Neuronal stem cell (in vitro differentiated cells): ENCODE measurements at regions not wholly inside any gene's neighbourhood (a gene's known extent, or its start where the extent isn't known, plus 50 kb on each side); places are given as distances from the start of the nearest gene placed in this dataset.

Experiments
- DNase-seq: peaks from one replicate; pipeline ENCODE4 v3.0.0-alpha.2; 2013; ENCODE audit warnings: low spot score
- H2AFZ ChIP-seq: one replicate; pipeline ENCODE4 v1.6.1; 2013; ENCODE audit warnings: mild to moderate bottlenecking, low read length, inconsistent platforms
- H2AK5ac ChIP-seq: 2 replicates; pipeline ENCODE4 v1.6.1; 2013; ENCODE audit warnings: low read depth, mild to moderate bottlenecking, inconsistent platforms, low read length, moderate library complexity, mixed read lengths
- H2BK120ac ChIP-seq: 2 replicates; pipeline ENCODE4 v1.6.1; 2013; ENCODE audit warnings: low read depth, mild to moderate bottlenecking, inconsistent platforms, low read length, moderate library complexity, mixed read lengths
- H2BK12ac ChIP-seq: one replicate; pipeline ENCODE4 v1.6.1; 2013; ENCODE audit warnings: low read length, inconsistent platforms
- H2BK15ac ChIP-seq: 2 replicates; pipeline ENCODE4 v1.6.1; 2013; ENCODE audit warnings: mild to moderate bottlenecking, low read length, inconsistent platforms, mixed read lengths
- H2BK5ac ChIP-seq: one replicate; pipeline ENCODE4 v1.6.1; 2013; ENCODE audit warnings: inconsistent platforms, mild to moderate bottlenecking, low read length, moderate library complexity
- H3K14ac ChIP-seq: one replicate; pipeline ENCODE4 v1.6.1; 2013; ENCODE audit warnings: low read length, inconsistent platforms
- H3K18ac ChIP-seq: 2 replicates; pipeline ENCODE4 v1.6.1; 2013; ENCODE audit warnings: low read length, inconsistent platforms
- H3K23ac ChIP-seq: 2 replicates; pipeline ENCODE4 v1.6.1; 2013; ENCODE audit warnings: low read depth, mild to moderate bottlenecking, mixed read lengths, low read length, inconsistent platforms; ENCODE audit not compliant: poor library complexity
- H3K27ac ChIP-seq: replicated peaks from 3 replicates; pipeline ENCODE4 v1.5.1; 2013; ENCODE audit warnings: low read length, inconsistent platforms
- H3K27me3 ChIP-seq, 3 experiments: 2 replicates each; pipeline ENCODE4 v1.6.1; 2013; ENCODE audit warnings: low read length in 3 of 3, mild to moderate bottlenecking in 2 of 3, inconsistent platforms in 1 of 3, low read depth in 1 of 3, mixed read lengths in 1 of 3, moderate library complexity in 1 of 3; ENCODE audit not compliant: control insufficient read depth in 3 of 3, insufficient read depth in 3 of 3
- H3K36me3 ChIP-seq, 2 donors: replicated peaks in 1 of 2; 2 replicates each; pipeline ENCODE4 v1.6.1; 2013; ENCODE audit warnings: low read length in 2 of 2; ENCODE audit not compliant: control insufficient read depth in 2 of 2, insufficient read depth in 2 of 2
- H3K4ac ChIP-seq: 2 replicates; pipeline ENCODE4 v1.6.1; 2013; ENCODE audit warnings: inconsistent platforms, mild to moderate bottlenecking, low read length, moderate library complexity
- H3K4me1 ChIP-seq, 2 donors: 1 replicate in 1 of 2; 2 replicates in 1 of 2; pipeline ENCODE4 v1.6.1; 2013; ENCODE audit warnings: low read length in 2 of 2, low read depth in 1 of 2; ENCODE audit not compliant: control insufficient read depth in 2 of 2, insufficient read depth in 1 of 2
- H3K4me2 ChIP-seq: one replicate; pipeline ENCODE4 v1.6.1; 2013; ENCODE audit warnings: mild to moderate bottlenecking, low read length, inconsistent platforms; ENCODE audit not compliant: insufficient read depth, poor library complexity, severe bottlenecking
- H3K4me3 ChIP-seq, 2 donors: 2 replicates each; pipeline ENCODE4 v1.5.1; 2013; ENCODE audit warnings: low read length in 2 of 2, mild to moderate bottlenecking in 2 of 2, inconsistent platforms in 1 of 2, moderate library complexity in 1 of 2
- H3K79me1 ChIP-seq: one replicate; pipeline ENCODE4 v1.6.1; 2013; ENCODE audit warnings: low read depth, mild to moderate bottlenecking, inconsistent platforms, low read length, moderate library complexity
- H3K9ac ChIP-seq: one replicate; pipeline ENCODE4 v1.6.1; 2013; ENCODE audit warnings: mild to moderate bottlenecking, low read depth, low read length, inconsistent platforms; ENCODE audit not compliant: poor library complexity
- H3K9me3 ChIP-seq, 2 donors: replicated peaks in 1 of 2; 2 replicates each; pipeline versions ENCODE3 to v1.6.1; 2013; ENCODE audit warnings: low read length in 2 of 2, mild to moderate bottlenecking in 2 of 2, inconsistent platforms in 1 of 2, low read depth in 1 of 2, mixed read lengths in 1 of 2, moderate library complexity in 1 of 2; ENCODE audit not compliant: control insufficient read depth in 2 of 2, insufficient read depth in 1 of 2
- H4K8ac ChIP-seq: one replicate; pipeline ENCODE4 v1.6.1; 2013; ENCODE audit warnings: low read depth, mild to moderate bottlenecking, inconsistent platforms, low read length, moderate library complexity
- H4K91ac ChIP-seq: one replicate; pipeline ENCODE4 v1.6.1; 2013; ENCODE audit warnings: low read length, low read depth, mild to moderate bottlenecking, inconsistent platforms; ENCODE audit not compliant: poor library complexity
- WGBS, 2 donors: extraction: QIAGEN DNeasy Blood & Tissue Kit; methylation state at CpG; one replicate each; pipeline ENCODE4 v1.1.7; 2013; ENCODE audit warnings: missing lambda C conversion rate in 2 of 2, mixed read lengths in 1 of 2; ENCODE audit not compliant: insufficient read length in 2 of 2, insufficient replicate concordance in 1 of 2; ENCODE audit errors: extremely low coverage in 2 of 2; 5-methylcytosine and 5-hydroxymethylcytosine counted together

DNA sequence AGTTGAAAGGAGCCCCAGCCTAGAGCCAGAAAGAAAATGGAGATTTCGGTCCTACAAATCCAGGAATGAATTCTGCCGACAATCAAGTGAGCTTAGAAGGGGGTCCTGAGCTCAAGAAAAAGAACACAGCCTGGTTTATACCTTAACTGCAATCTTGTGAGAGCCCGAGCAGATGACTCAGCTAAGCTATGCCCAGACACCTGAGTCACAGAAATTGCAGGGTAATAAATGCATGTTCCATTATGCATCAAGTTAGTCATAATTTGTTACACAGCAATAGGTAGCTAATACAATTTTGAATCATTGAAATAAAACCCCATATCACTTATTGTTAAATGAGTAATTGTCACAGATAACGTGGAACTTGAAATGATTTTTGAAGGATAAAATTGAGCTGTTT is 111.8 kb upstream of the FOXP2 start:
- Histone ChIP-seq H3K9me3 (no peaks in the 10 kb centered on the region), H4K8ac (no peak overlapping the region), H3K36me3 (no peaks in the 10 kb centered on the region), H3K4me2 (no peak overlapping the region), H3K79me1 (no peaks in the 10 kb centered on the region), H3K23ac (no peak overlapping the region), H2BK12ac (no peak overlapping the region), H3K14ac (no peak overlapping the region), H2BK15ac (no peak overlapping the region), H2AK5ac (no peak overlapping the region), H2AFZ (no peak overlapping the region), H3K4me1 (no peaks in the 10 kb centered on the region), H2BK5ac (no peak overlapping the region), H4K91ac (no peak overlapping the region), H3K27ac (no peak overlapping the region), H3K4ac (no peak overlapping the region), H2BK120ac (no peak overlapping the region), H3K4me3 (no peak overlapping the region), H3K27me3 (no peaks in the 10 kb centered on the region), H3K9ac (no peak overlapping the region), H3K18ac (no peak overlapping the region)
- no peak for DNase-seq
- no CpG with 5 or more reads among the region's 4 CpGs for WGBS, 2 donors

DNA sequence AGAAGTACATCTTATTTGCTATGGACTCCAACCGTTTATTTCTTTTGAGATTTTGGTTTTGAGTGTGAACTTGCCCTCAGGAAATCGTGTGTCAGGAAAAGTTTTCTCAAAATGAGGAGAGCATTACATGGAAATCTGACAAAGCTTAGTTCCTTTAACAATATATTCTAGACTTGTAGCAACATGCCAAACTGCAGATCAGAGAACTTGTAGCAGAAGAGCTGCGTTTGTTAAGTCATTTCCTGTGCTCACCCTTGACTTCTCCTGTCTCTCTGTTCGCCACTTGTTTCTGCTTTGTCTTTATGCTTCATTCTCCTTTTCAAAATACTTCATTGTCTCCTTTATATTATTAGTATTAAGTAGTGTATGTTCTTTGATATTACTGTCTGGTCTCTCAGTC is 116.6 kb upstream of the FOXP2 start:
- H3K4me1 ChIP-seq, result peaks cover 0 to 2% of the 10 kb centered on the region in 2 donors
- no peaks in the 10 kb centered on the region for H3K79me1 ChIP-seq
- no peak overlapping the region for H3K4me3 ChIP-seq
- no peak overlapping the region for H2AFZ ChIP-seq
- H2BK15ac ChIP-seq, result no peak overlapping the region
- H4K8ac ChIP-seq, result no peak overlapping the region
- H3K18ac ChIP-seq, result no peak overlapping the region
- H3K27me3 ChIP-seq, result no peaks in the 10 kb centered on the region
- H3K4me2 ChIP-seq, result no peak overlapping the region
- no peak overlapping the region for H3K4ac ChIP-seq
- no peak overlapping the region for H2BK120ac ChIP-seq
- H3K9ac ChIP-seq, result no peak overlapping the region
- no peak overlapping the region for H2AK5ac ChIP-seq
- no peak for DNase-seq
- no peaks in the 10 kb centered on the region for H3K9me3 ChIP-seq
- H3K36me3 ChIP-seq, result no peaks in the 10 kb centered on the region
- WGBS, 2 donors, result no CpG with 5 or more reads among the region's 4 CpGs
- no peak overlapping the region for H4K91ac ChIP-seq
- no peak overlapping the region for H3K23ac ChIP-seq
- no peak overlapping the region for H3K14ac ChIP-seq
- no peak overlapping the region for H3K27ac ChIP-seq
- no peak overlapping the region for H2BK12ac ChIP-seq
- H2BK5ac ChIP-seq, result no peak overlapping the region

DNA sequence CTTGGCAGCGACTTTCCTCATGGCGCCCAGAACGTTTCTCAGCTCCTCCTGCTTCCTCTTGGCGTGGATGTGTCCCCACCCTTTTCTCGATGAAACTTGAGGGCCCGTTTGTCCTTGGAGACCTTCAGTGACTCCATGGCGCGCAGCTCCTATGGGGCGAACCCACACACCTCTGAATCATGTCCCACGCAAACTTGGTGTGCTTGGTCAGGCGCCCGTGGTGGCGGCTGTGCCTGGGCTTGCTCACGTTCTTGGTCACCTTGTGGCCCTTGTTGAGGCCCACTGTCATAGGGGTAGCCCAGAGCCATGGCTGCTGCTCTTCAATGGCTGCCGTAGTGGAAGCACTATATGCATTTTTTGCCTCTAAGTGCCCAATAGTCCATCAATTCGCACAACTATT is 117.5 kb upstream of the FOXP2 start:
- Histone ChIP-seq H3K4me2 (no peak overlapping the region), H3K4ac (no peak overlapping the region), H4K8ac (no peak overlapping the region), H2BK5ac (no peak overlapping the region), H3K18ac (peak overlapping the region; percentile 11), H3K14ac (no peak overlapping the region), H2AFZ (no peak overlapping the region), H2AK5ac (peak overlapping the region; percentile 63), H3K79me1 (no peaks in the 10 kb centered on the region), H2BK120ac (no peak overlapping the region), H3K4me1 (peaks cover 0 to 2% of the 10 kb centered on the region in 2 donors), H3K27me3 (no peaks in the 10 kb centered on the region), H3K9ac (no peak overlapping the region), H3K36me3 (no peaks in the 10 kb centered on the region), H3K9me3 (no peaks in the 10 kb centered on the region), H3K27ac (no peak overlapping the region), H2BK15ac (peak overlapping the region; percentile 33), H3K4me3 (no peak overlapping the region), H3K23ac (peak overlapping the region; percentile 73), H2BK12ac (peak overlapping the region; percentile 22), H4K91ac (no peak overlapping the region)
- WGBS, 2 donors, result no CpG with 5 or more reads among the region's 16 CpGs
- DNase-seq, result no peak

DNA sequence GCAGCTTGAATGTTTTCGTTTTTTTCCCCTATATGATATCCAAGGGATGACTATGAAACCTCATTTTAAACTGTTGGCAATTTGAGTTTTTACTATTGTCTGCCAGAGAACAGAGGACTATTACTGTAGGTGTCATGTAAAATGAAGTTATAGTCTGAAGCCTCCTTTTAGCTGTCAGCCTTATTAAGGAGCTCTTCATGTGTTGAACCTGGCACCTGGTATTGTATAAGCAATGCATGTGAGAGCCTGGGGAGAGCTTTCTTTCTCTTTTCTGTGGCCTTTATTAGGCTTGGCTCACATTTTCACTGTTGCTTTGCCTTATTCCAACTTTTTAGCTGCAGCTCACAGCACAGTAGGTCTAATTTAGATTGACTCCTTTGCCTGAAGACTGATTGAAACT is 119.1 kb upstream of the FOXP2 start:
- H3K36me3 ChIP-seq, result no peaks in the 10 kb centered on the region
- no peak overlapping the region for H3K4me2 ChIP-seq
- no peak overlapping the region for H2AK5ac ChIP-seq
- H2BK15ac ChIP-seq, result no peak overlapping the region
- H2BK12ac ChIP-seq, result no peak overlapping the region
- no peak for DNase-seq
- no peak overlapping the region for H3K14ac ChIP-seq
- H3K9me3 ChIP-seq, result peaks cover 0 to 10% of the 10 kb centered on the region in 2 donors
- H3K4me3 ChIP-seq, result no peak overlapping the region
- no peaks in the 10 kb centered on the region for H3K27me3 ChIP-seq
- no peak overlapping the region for H2AFZ ChIP-seq
- no peak overlapping the region for H3K23ac ChIP-seq
- no peak overlapping the region for H3K9ac ChIP-seq
- no peak overlapping the region for H2BK120ac ChIP-seq
- WGBS, 2 donors, result no CpG with 5 or more reads among the region's 1 CpG
- no peak overlapping the region for H4K8ac ChIP-seq
- no peak overlapping the region for H3K18ac ChIP-seq
- no peak overlapping the region for H4K91ac ChIP-seq
- no peak overlapping the region for H2BK5ac ChIP-seq
- no peaks in the 10 kb centered on the region for H3K79me1 ChIP-seq
- no peak overlapping the region for H3K4ac ChIP-seq
- H3K4me1 ChIP-seq, result peaks cover 0 to 2% of the 10 kb centered on the region in 2 donors
- no peak overlapping the region for H3K27ac ChIP-seq
